COLO668 (cell line): ENCODE measurements at regions not wholly inside any gene's neighbourhood (a gene's known extent, or its start where the extent isn't known, plus 50 kb on each side); places are given as distances from the start of the nearest gene placed in this dataset.
"Not testable (repeated sequence)": the region's sequence is repeated elsewhere in the genome, so short reads cannot be mapped to it uniquely, and the experiment has no call there.

ENCODE experiments used
- DNase-seq: peaks from one replicate; lab custom pipeline; 2025; ENCODE audit not compliant: unreplicated experiment; lab: John Stamatoyannopoulos, UW

GRCh38 chr20:47842004-47842403 lies 56.7 kb upstream of the SULF2 start:
- not testable (repeated sequence) for DNase-seq

- DNase-seq: not testable (repeated sequence)
Observed at GRCh38 chr20:47836256-47836817, 51.1 kb upstream of the SULF2 start.
